MCF 10A (cell line): ENCODE measurements at regions not wholly inside any gene's neighbourhood (a gene's known extent, or its start where the extent isn't known, plus 50 kb on each side); places are given as distances from the start of the nearest gene placed in this dataset.

ENCODE experiments used
- BruUV-seq: library from RNA; stranded (reverse); fragments of 400-500 nt; replicated peaks from 2 replicates; lab custom pipeline; 2021; lab: Mats Ljungman, UMichigan
- CTCF ChIA-PET: fragments of 300-600 bp; sonication (Branson Sonifier 250); formaldehyde crosslinking; extraction: SDS; loops from one replicate; lab custom pipeline; 2021; ENCODE audit warnings: antibody characterized with exemption, inconsistent platforms; lab: Yijun Ruan, JAX
- POLR2A ChIA-PET: fragments of 300-600, 350-650 bp; sonication (Branson Sonifier 250); formaldehyde crosslinking; extraction: SDS; loops from one replicate; lab custom pipeline; 2020; ENCODE audit warnings: antibody characterized with exemption, inconsistent platforms; lab: Yijun Ruan, JAX
- DNase-seq: peaks from one replicate; pipeline ENCODE4 v3.0.0-alpha.2; 2018; ENCODE audit not compliant: unreplicated experiment
- H3K27ac Mint-ChIP-seq: one replicate; pipeline ENCODE4 v1.8.0; 2022; ENCODE audit warnings: mild to moderate bottlenecking, low read depth, mixed read lengths; ENCODE audit not compliant: unreplicated experiment
- H3K27me3 Mint-ChIP-seq: one replicate; pipeline ENCODE4 v1.8.0; 2022; ENCODE audit warnings: mixed read lengths; ENCODE audit not compliant: insufficient read depth, unreplicated experiment
- H3K36me3 Mint-ChIP-seq: one replicate; pipeline ENCODE4 v1.8.0; 2022; ENCODE audit warnings: mild to moderate bottlenecking, moderate library complexity, mixed read lengths; ENCODE audit not compliant: insufficient read depth, unreplicated experiment
- H3K4me1 Mint-ChIP-seq: one replicate; pipeline ENCODE4 v1.8.0; 2022; ENCODE audit warnings: mixed read lengths; ENCODE audit not compliant: insufficient read depth, unreplicated experiment
- H3K4me3 Mint-ChIP-seq: one replicate; pipeline ENCODE4 v1.8.0; 2022; ENCODE audit warnings: mild to moderate bottlenecking, moderate library complexity, mixed read lengths; ENCODE audit not compliant: unreplicated experiment
- H3K9me3 Mint-ChIP-seq: one replicate; pipeline ENCODE4 v1.8.0; 2022; ENCODE audit warnings: mixed read lengths; ENCODE audit not compliant: unreplicated experiment
- CTCF ChIP-seq: fragments of 200-600 bp; IDR thresholded peaks from one replicate; pipeline ENCODE4 v1.8.0; 2022; ENCODE audit warnings: antibody characterized with exemption, mild to moderate bottlenecking; ENCODE audit not compliant: unreplicated experiment
- intact Hi-C: fragments of 100-400 bp; cut with micrococcal nuclease; formaldehyde crosslinking; loops from 2 replicates; pipeline ENCODE4 v1.14.1; 2022

GRCh38 chr7:25515633-25516275 lies 287.5 kb upstream of the NPVF start:
- Mint-ChIP-seq H3K36me3 (no peaks in the 10 kb centered on the region), H3K27ac (no peak overlapping the region), H3K9me3 (no peaks in the 10 kb centered on the region), H3K27me3 (peaks cover 44% of the 10 kb centered on the region), H3K4me3 (no peak overlapping the region), H3K4me1 (no peaks in the 10 kb centered on the region)
- no peak for TF ChIP-seq CTCF
- ChIA-PET POLR2A (interaction anchor here (0.7 kb wide), 1 partner anchor 1984 kb away, joined by 3 read pairs; no protein-coding TSS in a partner anchor), CTCF (no interaction called here)
- no TSS peak for BruUV-seq
- DNase-seq, result peak; percentile 33
- intact Hi-C loops, result no loop called here

DNA sequence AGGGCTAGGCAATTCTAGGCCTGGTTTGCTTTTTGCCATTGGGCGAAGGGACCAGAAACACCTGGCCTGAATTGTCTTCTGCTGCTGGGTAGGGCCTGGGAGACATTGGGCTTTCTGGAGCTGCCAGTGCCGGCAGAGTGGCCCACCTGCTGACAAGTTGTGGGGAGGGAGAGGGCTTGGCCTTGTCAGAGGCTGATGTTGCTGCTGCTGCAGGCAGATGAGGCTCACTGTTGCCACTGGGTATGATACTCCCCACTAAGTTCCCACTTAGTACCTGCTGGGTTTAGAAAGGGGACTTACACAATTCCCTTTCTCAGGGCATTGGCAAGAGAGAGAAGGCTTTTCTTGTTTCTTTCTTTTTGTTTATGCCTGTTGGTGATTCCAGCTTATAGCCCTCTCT lies 289.6 kb upstream of the NPVF start:
- no peaks in the 10 kb centered on the region for H3K9me3 Mint-ChIP-seq
- no peak overlapping the region for H3K4me3 Mint-ChIP-seq
- no peak overlapping the region for H3K27ac Mint-ChIP-seq
- TF ChIP-seq CTCF, result no peak
- H3K4me1 Mint-ChIP-seq, result no peaks in the 10 kb centered on the region
- POLR2A ChIA-PET, result no interaction called here
- CTCF ChIA-PET, result no interaction called here
- no peaks in the 10 kb centered on the region for H3K36me3 Mint-ChIP-seq
- H3K27me3 Mint-ChIP-seq, result peaks cover 45% of the 10 kb centered on the region
- intact Hi-C loops, result no loop called here
- no peak for DNase-seq
- BruUV-seq, result no TSS peak

DNA sequence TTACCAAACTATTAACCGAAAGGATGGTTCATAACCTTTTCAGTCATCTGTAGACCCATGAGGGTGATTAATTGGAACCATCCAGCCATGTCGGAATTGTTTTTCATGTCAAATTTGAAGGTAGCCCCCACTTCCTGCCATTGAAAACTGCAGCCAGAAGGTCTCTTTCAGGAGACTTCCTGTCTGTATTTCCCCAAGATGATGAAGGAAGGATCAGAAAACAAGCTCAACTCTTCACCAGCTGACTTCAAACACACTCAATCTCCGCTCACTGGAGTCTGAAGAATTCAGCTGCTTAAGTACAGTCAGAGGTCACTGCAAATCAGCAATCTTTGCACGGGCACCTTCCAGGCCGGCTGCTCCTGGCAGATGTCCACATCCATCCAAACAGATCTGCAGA lies 291.7 kb upstream of the NPVF start:
- H3K9me3 Mint-ChIP-seq, result no peaks in the 10 kb centered on the region

GRCh38 chr7:25520516-25520915 lies 292.2 kb upstream of the NPVF start:
- peaks cover 48% of the 10 kb centered on the region for H3K27me3 Mint-ChIP-seq
- no peaks in the 10 kb centered on the region for H3K36me3 Mint-ChIP-seq
- H3K9me3 Mint-ChIP-seq, result no peaks in the 10 kb centered on the region
- TF ChIP-seq CTCF, result no peak
- H3K27ac Mint-ChIP-seq, result no peak overlapping the region
- ChIA-PET CTCF (no interaction called here), POLR2A (no interaction called here)
- H3K4me1 Mint-ChIP-seq, result no peaks in the 10 kb centered on the region
- intact Hi-C loops, result no loop called here
- no peak overlapping the region for H3K4me3 Mint-ChIP-seq
- no peak for DNase-seq
- BruUV-seq, result no TSS peak

More for the DNA sequence above, 291.7 kb upstream of the NPVF start:
- H3K27me3 Mint-ChIP-seq, result peaks cover 48% of the 10 kb centered on the region
- POLR2A ChIA-PET, result no interaction called here
- no peaks in the 10 kb centered on the region for H3K36me3 Mint-ChIP-seq
- intact Hi-C loops, result no loop called here
- no peak for TF ChIP-seq CTCF
- no peak for DNase-seq
- no peak overlapping the region for H3K4me3 Mint-ChIP-seq
- H3K27ac Mint-ChIP-seq, result no peak overlapping the region
- CTCF ChIA-PET, result no interaction called here
- BruUV-seq, result no TSS peak
- no peaks in the 10 kb centered on the region for H3K4me1 Mint-ChIP-seq
